ENCODE measurements at regions not wholly inside any gene's neighbourhood (a gene's known extent, or its start where the extent isn't known, plus 50 kb on each side); places are given as distances from the start of the nearest gene placed in this dataset.

DNA sequence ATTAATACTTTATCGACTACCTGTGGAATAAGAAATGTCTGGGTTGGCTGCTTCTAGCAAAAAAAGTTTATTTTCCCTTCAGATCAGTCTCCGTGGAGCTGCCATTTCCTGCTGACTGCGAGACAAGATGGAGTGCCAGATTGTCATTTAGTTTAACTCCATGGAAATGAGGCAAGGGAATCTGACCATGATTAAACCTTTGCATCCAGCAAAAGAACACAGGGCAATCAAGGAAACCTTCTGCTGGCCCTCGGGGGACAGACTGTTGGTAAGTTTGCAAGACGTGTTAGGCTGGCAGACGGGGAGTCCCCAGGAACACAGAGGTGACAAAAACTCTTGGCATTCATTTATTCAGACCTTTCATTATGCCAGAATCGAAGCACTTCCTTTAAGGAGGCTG, 52.2 kb upstream of the SPACA1 start:
- DNase-seq: no peak

DNA sequence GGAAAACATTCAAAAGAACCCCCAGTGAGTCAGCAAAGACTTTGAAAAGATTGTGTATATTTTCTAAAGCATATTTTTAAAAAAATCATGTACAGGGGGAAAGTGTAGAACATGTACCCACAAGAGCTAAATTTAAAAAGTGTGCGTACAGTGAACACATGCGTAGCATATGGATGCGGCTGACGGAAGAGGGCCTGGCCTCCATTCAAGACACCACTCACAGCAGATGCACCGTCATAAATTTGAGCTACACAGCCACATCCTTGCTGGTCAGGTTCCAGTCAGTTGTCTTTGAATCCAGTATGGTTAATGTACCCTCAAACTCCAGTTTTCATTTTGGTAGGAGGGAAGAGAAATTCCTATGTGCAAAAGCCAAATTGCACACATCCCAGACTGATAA, 54.3 kb upstream of the SPACA1 start:
- DNase-seq: no peak

DNA sequence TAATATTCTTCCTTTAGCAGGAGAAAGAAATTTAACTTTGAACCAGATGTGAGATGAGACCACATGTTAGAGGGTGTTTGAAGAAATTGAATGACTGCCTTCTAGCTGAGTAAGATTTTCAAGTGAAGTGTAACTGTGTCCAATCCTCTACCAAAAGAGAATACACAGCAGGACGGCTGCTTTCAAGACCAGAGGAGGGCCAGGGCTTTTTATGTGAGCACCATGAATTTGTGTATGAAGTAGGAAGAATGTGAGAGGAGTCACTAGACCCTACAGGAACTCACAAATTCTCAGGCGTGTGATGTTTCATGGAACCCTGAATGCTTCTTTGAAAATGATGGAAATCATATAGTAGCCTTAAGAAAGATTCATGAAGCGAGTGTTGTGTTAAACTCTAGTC, 56.8 kb upstream of the SPACA1 start:
- no peak for DNase-seq

DNA sequence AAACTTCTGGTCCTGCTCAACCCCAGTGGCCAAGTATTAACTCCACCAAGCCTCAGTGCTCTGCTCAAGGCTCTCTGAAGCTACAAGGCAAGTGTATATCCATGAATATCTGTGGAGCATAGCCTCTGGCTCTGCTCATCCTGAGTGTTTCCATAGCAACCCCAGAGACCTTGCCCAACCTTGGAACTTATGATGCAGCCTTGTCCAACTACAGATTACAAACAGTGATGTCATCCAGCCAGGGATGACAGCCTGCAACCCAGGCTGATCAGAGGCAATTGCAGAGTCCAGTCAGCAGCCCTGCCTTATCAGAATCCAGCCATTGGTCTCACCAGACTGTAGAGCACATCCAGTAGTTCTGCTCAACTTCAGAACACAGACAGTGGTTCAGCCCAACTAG, 65.5 kb upstream of the SPACA1 start:
- DNase-seq: no peak

DNA sequence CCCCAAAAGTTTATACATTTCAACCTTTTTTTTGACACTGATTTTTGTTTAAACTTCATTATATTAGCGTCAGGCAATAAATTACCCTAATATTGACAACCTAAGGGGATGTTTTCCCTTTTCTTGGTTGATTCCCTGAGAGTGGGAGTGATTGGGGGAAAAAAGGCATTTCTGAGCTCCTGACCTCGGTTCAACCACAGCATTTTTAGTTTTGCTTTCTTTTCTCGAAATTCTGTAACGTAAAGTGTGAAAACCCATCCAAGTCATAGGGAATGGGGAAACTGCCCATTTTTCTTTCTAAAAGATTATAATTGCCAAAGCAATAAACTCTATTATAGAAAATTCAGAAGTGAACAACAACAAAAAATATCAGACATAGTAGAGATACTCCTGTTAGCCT, 67.9 kb upstream of the SPACA1 start:
- DNase-seq: no peak

DNA sequence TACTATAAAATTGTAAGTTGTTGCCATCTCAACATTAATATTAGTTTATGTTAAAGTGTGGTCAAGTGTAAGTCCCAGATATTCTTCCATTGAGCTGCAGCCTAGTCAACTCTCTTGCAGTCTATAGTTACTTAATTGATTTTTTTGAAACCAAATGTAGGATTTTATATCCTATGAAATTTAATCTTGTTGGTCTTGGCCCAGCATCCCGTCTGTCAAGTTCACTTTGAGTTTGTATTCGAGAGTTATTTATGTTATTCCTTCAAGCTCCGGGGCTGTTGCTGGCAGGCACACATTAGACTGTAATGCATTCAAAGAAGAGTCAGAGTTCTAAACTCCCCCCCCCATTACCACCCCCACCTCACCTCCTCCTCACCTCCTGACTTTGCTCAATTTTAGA, 71.0 kb upstream of the SPACA1 start:
- no peak for DNase-seq

DNA sequence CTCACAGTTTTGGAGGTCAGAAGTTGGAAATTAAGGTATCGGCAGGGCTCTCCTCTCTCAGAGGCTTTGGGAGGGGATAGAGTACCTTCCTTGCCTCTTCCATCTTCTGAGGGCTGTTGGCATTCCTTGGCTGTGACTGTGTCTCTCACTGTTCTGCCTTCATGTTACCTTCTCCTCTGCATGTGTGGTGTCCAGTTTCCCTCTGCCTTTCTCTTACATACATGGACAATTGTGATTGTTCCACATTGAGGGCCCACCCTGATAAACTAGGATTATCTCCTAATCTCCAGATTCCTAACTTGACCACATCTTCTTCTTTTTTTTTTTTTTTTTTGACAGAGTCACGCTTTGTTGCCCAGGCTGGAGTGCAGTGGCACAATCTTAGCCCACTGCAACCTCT, 72.1 kb upstream of the SPACA1 start:
- DNase-seq: no peak

DNA sequence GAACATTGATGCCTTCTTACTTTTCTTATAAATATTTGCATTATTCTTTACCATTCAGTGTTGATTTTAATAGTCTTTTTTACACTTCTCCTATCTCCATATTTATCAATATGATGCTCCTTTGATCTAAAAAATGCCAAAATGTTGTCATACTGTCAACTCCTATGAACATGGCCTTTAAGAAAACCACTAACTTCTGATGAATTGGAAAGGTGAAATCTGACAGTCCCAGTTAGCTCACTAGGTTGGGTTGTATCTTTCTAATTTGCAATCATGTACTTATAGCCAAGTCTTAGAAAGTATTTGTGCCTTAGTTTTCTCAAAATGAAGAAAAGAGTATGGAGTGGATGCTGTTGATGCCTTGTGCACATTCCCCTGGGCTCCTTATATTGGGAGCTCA, 75.4 kb upstream of the SPACA1 start:
- no peak for DNase-seq

DNA sequence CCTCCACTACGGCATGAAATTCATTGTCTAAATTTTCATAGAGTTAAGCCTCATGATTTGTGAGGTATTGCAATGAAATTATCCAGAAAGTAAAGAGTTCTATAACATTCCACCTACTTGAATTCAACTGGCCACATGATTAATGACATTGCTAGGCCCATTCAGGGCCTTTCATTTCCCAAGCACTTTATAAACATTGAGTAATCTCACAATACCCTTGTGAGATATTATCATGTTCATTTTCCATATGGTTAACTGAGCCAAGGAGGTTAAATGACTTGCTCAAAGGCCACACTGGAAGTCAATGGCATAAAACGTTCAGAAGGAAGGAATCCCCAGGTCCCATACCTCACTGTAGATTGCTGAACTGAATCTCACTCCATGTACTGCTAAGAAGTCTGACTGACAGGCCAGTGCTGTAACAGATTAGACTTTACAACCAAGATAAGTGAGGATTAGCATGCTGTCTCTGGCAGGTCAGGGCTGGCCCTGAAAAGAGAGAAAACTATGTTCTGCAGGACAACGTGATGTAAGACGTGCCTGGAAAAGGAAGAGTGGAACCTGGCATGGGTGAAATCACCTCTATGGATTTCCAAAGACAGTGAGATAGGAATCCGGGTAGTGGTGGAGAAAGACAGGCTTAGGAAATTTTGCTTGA, 75.9 kb upstream of the SPACA1 start:
- DNase-seq: no peak

DNA sequence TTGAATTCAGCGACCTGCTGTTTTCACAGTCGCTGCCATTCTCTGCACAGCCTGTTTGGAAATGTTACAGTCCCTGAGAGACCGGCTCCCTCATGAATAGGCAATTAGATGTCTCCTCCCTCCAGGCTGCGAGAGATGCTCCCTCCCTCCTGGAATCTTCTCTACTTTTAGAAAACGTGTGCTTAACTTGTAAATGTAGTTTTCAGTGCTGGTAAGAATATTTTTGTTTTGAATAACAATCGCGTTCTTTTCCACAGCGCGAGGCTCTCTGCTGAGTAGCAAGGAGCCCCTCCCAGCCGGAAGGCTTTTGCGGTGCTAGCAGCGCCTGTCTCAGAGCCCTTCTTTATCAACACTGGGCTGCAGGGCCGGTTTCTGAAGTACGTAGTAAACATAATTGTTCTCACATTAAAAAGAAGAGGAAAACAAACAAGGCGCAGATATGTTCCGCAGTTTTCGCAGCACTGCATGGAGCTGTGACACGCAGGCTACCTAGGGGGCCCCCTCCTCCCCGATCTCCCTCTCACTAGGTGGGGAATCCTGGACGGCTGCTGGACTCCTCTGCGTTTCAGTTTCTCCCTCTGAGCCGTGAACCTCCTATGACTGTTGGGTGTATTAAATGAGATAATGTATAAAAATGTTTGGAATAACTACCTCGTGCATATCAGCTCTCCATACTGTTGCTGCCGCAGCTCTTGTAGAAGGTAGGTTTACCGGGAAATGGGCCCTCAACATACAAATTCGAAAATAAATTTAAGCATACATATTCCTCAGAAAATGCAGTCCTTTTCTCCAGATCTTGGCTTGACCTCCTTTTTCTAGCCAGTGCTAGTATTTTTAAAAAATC, 79.0 kb upstream of the SPACA1 start:
- DNase-seq: no peak

DNA sequence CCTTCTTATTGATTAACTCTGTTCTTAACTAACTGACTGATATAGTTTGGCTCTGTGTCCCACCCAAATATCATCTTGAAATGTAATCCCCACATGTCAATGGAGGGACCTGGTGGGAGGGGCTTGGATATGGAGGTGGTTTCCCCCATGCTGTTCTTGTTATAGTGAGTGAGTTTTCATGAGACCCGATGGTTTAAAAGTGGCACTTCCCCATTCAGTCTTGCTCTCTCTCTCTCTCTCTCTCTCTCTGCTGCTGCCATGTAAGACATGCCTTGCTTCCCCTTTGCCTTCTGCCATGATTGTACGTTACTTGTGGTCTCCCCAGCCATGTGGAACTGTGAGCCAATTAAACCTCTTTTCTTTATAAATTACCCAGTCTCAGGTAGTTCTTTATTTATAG, 81.8 kb upstream of the SPACA1 start:
- DNase-seq: no peak

DNA sequence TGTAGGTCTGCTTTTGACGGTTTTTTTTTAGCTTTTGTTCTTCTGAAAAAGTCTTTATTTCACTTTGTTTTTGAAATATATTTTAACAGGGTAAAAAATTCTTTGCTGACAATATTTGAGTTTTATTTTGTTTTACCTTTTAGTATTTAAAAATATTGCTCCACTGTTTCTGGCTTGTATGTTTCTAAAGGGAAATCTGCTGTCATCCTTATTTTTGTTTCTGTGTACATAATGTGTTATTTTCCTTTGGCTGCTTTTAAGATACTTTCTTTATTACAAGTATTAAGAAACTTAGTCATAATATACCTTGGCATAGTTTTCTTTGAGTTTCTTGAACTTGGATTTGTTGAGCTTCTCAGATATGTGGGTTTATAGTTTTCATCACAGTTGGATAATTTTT, 88.6 kb upstream of the SPACA1 start:
- DNase-seq: no peak

DNA sequence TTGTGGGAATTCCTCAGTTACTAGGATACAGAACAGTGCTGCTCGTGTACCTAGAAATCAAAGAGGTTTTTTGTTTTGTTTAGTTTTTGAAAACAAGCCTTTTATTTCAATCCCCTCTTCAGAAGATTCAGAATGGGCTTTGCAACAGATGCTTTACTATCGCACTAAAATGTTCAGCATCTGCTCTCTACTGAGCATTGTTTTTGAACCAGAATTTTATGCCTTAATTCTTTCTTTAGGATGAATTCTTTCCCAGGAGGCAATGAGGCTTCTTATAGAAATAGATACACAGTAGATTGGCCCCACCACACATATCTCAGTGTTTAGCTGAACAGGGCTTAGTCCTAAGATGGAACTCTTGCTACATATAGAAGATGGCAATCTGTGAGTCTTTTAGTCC, 95.9 kb upstream of the SPACA1 start:
- peak; percentile 14 for DNase-seq

DNA sequence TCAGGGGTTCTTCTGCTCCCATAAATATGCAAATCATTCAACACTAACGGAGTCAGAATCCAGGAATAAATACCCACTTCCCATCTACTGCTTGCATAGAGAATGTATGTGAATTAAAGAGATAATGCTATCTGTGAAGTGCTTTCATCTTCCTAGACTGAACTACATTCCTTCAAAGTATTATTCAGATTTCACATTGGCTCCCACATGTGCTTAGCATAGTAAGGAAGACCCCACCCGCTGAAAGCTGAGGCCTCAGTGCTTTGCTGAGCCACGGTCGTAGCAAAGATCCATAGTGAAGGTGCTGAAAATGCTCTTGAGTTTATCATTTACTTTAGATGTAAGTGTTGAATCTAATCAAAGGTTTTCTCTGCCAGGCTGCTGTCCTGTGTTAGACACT, 97.0 kb upstream of the SPACA1 start:
- no peak for DNase-seq

DNA sequence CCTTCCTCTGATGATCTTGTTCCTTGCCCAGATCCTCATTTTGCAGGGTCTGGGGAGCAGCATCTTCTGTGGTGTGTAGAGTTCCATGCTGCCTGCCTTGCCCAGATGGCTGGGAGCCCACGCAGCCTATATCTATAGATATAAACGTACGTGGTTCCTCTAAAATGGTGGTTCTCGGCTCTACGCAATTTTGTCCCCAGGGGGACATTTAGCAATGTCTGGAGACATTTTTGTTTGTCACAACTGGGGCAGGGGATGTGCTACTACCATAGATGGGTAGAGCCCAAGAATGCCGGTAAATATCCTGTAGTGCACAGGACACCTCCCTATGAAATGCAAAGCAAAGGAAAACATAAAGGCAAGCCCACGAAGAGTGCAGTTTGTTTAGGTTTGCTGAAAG, 98.4 kb upstream of the SPACA1 start:
- no peak for DNase-seq

DNA sequence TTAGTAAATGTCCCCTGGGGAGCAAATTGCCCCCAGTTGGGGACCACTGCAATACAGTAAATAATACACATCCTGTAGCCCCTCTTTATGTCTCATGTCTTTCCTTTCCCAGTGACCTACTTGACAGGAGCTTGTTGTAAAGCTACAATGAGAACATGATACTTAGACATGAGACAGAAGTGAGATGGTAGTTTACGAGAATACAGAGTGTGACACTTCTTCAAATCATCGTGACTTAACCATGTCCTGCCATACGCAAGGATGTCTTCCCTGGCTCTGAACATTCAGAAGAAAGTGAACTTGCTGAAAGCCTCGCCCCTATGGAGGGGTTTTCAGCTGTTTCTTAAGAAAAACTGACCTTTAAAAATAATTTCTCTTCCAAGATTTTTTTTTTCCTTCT, 101.0 kb upstream of the SPACA1 start:
- no peak for DNase-seq

DNA sequence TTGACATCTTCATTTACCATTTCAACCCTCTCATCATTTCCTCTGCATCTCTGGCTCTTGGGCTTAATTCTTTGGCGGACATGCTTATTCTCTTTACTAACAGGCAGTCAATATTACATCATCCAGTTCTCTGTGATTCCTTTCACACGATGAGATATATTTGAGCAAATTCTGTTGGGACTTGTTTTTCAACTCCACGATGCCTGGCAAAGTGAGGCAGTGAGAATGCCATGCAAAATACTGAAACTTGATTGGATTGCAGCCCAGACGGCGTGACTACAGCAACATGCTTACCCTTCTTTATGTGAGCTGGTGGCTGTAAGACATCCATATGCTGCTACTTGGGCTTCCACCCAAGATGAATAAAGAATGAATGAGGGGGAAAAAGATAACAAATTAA, 101.7 kb upstream of the SPACA1 start:
- DNase-seq: peak; percentile 71

DNA sequence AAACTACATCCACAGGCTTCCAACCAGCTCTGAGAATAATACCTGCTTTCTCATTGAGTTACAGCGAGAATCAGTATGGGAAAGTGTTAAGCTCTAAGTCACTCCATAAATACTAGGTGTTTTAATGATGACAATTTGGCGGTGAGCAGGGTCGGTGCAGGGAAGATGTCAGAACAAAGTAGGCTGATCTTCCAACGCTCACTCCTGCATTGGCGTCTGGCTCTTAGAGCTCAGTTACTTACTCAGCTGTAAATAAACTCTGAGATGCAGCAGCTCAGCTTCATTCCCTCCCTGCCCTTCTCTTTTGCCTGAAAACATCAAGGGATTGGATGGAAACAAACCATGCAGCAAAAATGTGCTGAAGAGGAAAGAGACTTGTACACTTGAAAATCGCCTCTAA, 102.5 kb upstream of the SPACA1 start:
- peak; percentile 70 for DNase-seq

DNA sequence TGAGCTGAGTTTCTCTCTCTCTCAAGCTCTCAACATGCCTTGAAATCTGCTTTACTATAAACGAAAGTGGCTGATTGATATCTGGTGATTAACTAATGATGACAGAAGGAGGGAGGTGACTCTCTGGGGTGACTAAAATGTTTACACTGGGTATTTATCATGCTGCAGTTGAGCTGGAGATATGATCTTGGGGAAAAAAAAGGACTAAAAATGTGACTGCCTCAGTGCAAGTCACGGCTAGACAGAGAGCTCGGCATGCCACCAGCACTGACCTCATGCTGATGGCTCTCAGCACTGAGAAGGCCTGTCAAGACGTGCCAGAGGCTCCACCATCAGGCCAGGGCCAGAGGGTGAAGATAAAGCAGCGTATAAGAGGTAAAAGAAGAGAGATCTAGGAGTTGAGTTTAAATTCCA, 103.1 kb upstream of the SPACA1 start:
- DNase-seq: peak; percentile 59

DNA sequence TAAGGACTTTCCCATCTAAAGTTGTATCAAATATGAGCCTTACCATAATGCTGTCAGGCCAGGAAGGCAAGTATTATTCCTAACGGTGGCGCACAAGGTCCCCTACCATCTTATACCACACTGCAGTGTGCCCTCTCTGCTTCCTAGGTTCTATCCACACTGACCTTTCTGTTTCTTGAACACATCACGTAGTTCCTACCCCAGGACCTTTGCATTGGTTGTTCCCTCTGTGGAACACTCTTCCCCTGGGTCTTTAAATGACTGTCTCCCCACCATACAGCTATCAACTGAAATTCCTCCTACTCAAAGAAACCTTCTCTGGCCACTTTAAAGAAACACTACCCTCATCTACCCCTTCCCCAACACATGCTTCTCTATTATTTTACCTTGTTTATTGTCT, 104.5 kb upstream of the SPACA1 start:
- DNase-seq: no peak

DNA sequence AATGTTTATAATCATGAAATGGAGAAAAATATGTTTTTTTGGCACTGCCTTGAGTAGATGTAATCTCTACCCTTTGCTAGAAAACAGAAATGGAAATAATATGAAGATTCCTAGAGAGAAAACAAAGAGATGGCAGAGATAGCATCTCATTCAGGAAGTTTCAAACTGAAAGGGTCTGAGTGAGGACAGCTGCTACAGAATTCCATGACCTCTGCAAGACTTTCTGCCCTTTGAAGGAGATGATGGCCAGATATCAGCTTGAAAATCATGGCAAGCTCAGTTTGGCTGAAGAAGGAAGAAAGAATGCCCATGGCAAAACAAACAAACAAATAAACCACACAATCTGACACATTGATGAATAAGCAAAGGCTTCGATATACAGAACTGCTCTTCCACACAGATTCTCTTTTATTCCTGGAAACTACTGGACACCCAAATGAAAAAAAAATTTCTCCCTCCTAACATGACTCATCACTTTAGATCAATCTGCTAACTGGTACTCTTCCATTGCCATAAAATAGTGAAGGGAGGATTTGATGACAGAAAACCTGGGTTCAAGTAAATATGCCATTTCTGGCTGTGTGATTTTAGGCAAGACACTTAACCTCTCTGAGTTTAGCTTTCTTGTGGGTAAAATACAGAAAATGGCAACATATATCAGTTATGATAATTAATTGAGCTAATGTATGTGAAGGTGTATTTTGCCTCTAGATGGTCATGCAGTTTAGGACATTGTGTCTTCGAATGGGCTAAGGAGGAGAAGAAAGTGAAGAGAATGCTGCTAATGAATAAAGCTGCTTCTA, 105.9 kb upstream of the SPACA1 start:
- DNase-seq: no peak

DNA sequence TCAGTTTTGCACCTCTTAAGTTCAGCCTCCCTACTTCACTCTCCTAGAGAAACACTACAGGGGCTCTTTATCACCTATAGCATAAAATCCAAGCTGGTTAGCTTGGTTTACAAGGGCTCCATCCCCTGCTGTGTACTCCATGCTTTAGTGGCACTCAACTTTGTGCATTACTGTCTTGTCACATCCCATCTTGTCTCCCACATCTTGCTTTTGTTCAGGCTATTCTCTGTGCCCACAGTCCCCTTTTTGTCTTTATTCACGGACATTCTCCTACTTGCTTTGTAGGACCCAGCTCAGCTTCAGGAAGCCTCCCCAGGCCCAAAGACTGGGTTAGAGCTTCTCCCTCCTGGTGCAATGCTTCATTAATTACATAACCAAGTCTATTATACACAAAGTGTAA, 107.9 kb upstream of the SPACA1 start:
- no peak for DNase-seq

DNA sequence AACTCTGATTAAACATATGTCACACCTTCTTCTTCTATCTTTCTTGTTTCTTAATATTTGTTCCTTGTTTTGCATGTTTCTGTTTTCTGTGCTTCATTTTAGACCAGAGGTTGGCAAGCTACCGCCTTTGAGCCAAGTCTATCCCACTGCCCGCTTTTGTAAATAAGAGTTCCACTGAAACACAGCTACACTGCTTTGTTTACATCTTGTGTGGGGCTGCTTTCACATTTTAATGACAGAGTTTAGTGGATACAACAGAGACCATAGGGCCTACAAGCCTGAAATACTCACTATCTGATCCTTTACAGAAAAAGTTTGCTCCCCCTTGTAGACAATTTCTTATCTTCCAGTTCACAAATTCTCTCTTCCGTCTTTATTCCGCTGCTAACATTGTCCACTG, 109.4 kb upstream of the SPACA1 start:
- DNase-seq: no peak

DNA sequence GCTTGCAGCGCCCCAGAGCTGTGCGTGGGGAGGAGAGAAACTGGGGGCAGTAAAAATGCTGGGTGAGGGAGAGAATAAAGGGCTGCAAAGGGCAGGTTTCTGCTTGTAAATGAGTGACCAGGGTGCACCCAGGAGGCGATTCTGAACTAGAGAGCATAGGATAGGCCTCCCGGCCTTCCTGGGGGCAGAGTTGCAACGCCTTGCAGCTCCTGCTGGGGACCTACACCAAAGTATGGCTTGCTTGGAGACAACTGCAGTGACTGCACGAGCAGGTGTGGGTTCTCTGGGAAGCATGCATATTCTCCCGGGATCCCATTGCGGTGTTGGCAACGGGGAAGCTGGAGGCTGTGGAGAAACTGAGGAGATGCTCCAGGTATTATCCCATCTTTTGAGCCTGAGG, 111.6 kb upstream of the SPACA1 start:
- no peak for DNase-seq
